ENCODE measurements at regions not wholly inside any gene's neighbourhood (a gene's known extent, or its start where the extent isn't known, plus 50 kb on each side); places are given as distances from the start of the nearest gene placed in this dataset.

GRCh38 chrX:13493659-13494058 is 75.7 kb upstream of the EGFL6 start:
- DNase-seq (ENCODE audit: low spot score in 2 of 2, unreplicated experiment in 2 of 2) = no peak
- no peak for TF ChIP-seq CTCF (IDR thresholded peaks at IDR 0.05; ENCODE audit: unreplicated experiment)
- Mint-ChIP-seq H3K4me3 (no peak overlapping the region), H3K27ac (no peak overlapping the region), H3K9me3 (peaks cover 24% of the 10 kb centered on the region), H3K4me1 (no peaks in the 10 kb centered on the region), H3K27me3 (ENCODE audit: low read depth) (no peaks in the 10 kb centered on the region), H3K36me3 (no peaks in the 10 kb centered on the region)

GRCh38 chrX:13492286-13492685 is 77.1 kb upstream of the EGFL6 start:
- DNase-seq (ENCODE audit: low spot score in 2 of 2, unreplicated experiment in 2 of 2) = no peak
- no peak overlapping the region for H3K27ac Mint-ChIP-seq
- H3K4me1 Mint-ChIP-seq = peaks cover 9% of the 10 kb centered on the region
- H3K27me3 Mint-ChIP-seq (ENCODE audit: low read depth) = no peaks in the 10 kb centered on the region
- H3K36me3 Mint-ChIP-seq = no peaks in the 10 kb centered on the region
- H3K9me3 Mint-ChIP-seq = peaks cover 13% of the 10 kb centered on the region
- no peak for TF ChIP-seq CTCF (IDR thresholded peaks at IDR 0.05; ENCODE audit: unreplicated experiment)
- no peak overlapping the region for H3K4me3 Mint-ChIP-seq

- Mint-ChIP-seq H3K27ac (no peak overlapping the region), H3K9me3 (peaks cover 13% of the 10 kb centered on the region)
These were observed 78.3 kb upstream of the EGFL6 start for GRCh38 chrX:13491061-13491460.

GRCh38 chrX:13489454-13489853 is 79.9 kb upstream of the EGFL6 start:
- no peak overlapping the region for H3K27ac Mint-ChIP-seq
- TF ChIP-seq CTCF (IDR thresholded peaks at IDR 0.05; ENCODE audit: unreplicated experiment) = no peak

More at GRCh38 chrX:13491061-13491460, 78.3 kb upstream of the EGFL6 start:
- Mint-ChIP-seq H3K4me3 (no peak overlapping the region), H3K27me3 (ENCODE audit: low read depth) (no peaks in the 10 kb centered on the region), H3K36me3 (no peaks in the 10 kb centered on the region), H3K4me1 (peaks cover 16% of the 10 kb centered on the region)
- TF ChIP-seq CTCF (IDR thresholded peaks at IDR 0.05; ENCODE audit: unreplicated experiment) = no peak
- no peak for DNase-seq (ENCODE audit: low spot score in 2 of 2, unreplicated experiment in 2 of 2)

GRCh38 chrX:13487731-13488505 is 81.5 kb upstream of the EGFL6 start:
- peaks cover 16% of the 10 kb centered on the region for H3K4me1 Mint-ChIP-seq

More at GRCh38 chrX:13489454-13489853, 79.9 kb upstream of the EGFL6 start:
- H3K9me3 Mint-ChIP-seq = peaks cover 16% of the 10 kb centered on the region
- no peaks in the 10 kb centered on the region for H3K36me3 Mint-ChIP-seq
- DNase-seq (ENCODE audit: low spot score in 2 of 2, unreplicated experiment in 2 of 2) = no peak
- H3K4me3 Mint-ChIP-seq = no peak overlapping the region
- no peaks in the 10 kb centered on the region for H3K27me3 Mint-ChIP-seq (ENCODE audit: low read depth)
- H3K4me1 Mint-ChIP-seq = peaks cover 16% of the 10 kb centered on the region

More at GRCh38 chrX:13487731-13488505, 81.5 kb upstream of the EGFL6 start:
- Mint-ChIP-seq H3K27ac (peak overlapping the region; percentile 96), H3K9me3 (peaks cover 23% of the 10 kb centered on the region), H3K36me3 (no peaks in the 10 kb centered on the region), H3K27me3 (ENCODE audit: low read depth) (no peaks in the 10 kb centered on the region), H3K4me3 (no peak overlapping the region)
- no peak for DNase-seq (ENCODE audit: low spot score in 2 of 2, unreplicated experiment in 2 of 2)
- TF ChIP-seq CTCF (IDR thresholded peaks at IDR 0.05; ENCODE audit: unreplicated experiment) = peak; percentile 56
